ENCODE measurements at regions not wholly inside any gene's neighbourhood (a gene's known extent, or its start where the extent isn't known, plus 50 kb on each side); places are given as distances from the start of the nearest gene placed in this dataset.

GRCh38 chr14:56875104-56875675, 64.9 kb upstream of the OTX2 start:
- TF ChIP-seq POLR2A (IDR thresholded peaks at IDR 0.05) (no peak), CTCF (IDR thresholded peaks at IDR 0.05) (no peak), EP300 (IDR thresholded peaks at IDR 0.05) (no peak)
